ENCODE measurements at regions not wholly inside any gene's neighbourhood (a gene's known extent, or its start where the extent isn't known, plus 50 kb on each side); places are given as distances from the start of the nearest gene placed in this dataset.
A peak's percentile ranks its signal among the peaks of the same experiment; 100 is the strongest.
"Not testable (repeated sequence)": the region's sequence is repeated elsewhere in the genome, so short reads cannot be mapped to it uniquely, and the experiment has no call there.

DNA sequence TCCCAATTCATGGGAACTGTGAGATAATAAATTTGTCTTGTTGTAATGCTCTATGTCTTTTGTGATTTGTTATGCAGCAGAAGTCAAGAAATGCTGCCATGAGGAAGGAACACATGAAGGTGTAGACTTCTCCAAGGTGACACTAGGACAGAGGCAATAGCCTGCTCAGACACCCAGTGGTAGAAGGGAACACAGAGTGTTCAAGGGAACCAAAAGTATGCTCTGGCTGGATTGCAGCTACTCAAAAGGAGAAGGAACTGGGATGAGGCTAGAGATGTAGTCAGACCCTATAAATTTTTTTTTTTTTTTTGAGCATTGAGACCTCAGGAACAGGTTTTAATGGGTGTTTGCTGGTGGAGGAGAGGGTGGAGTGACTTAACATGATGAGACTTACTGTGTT lies 232.5 kb downstream of the PARP8 start:
- DNase-seq, result no peak

DNA sequence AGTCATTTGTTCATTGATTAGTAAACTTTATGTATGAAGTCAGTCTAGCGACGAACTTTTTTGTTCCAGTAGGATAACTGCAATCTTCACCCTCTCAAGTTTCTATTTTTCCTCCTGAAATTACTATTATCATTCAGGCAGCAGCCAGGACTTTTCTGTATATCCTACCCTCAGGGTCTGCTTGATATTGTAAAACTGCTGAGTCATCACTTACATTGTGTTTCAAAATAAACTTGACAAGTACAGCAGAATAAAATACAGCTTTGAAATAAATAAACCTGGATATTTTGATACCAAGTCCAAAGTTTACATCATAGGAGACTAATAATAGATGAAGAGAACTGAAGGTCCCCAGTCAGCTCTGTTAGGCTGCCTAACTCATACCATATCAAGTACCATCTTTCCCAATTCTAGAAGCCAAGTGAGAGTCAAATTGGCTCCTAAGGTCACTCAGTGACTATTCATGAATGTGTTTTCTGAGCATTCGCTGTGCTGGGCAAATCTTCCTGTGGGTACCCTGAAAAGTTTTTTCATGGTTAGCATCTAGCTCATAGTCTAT lies 234.6 kb downstream of the PARP8 start:
- no peak for DNase-seq

DNA sequence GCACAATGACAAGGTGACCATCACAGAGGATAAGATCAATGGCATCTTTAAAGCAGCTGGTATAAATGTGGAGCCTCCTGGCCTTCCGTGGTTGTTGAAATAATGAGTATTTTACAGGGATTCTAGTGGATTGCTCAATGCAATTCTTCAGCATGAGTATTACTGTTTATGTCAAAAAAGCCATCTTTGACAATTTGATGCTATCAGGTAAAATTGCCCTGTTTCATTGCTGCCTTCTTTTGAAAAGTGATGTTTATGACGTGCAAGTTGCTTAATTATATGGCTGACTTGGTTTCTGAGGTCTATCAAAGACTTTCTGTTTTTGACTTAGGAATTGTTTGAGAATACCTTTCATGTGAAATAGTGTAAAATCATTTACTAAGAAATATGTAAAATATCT lies 237.2 kb downstream of the PARP8 start:
- DNase-seq, result no peak

DNA sequence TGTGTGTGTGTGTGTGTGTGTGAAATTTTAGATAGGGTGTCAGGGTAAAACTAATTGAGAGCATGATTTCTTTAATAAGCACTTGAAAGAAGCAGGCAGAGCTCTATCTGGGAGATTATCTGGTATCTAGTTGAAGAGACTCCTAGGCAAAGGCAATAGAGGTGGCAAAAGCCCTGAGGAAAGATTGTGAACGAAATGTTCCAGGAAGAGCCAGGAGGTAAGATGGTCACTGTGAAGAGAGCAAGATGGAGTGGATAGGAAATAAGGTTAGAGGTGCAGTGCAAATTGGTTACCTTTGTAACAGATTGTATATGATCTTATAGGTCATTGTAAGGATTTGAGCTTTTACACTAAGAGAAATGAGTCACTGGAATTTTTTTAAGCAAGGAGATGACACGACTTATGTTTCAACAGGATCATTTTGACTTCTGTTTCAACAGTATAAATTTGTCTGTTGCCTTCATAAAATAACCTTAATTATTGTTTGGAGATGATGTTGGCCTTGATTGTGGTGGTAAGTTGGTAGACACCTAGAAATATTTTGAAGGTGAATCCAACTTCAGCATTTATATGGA lies 239.6 kb downstream of the PARP8 start:
- no peak for DNase-seq

DNA sequence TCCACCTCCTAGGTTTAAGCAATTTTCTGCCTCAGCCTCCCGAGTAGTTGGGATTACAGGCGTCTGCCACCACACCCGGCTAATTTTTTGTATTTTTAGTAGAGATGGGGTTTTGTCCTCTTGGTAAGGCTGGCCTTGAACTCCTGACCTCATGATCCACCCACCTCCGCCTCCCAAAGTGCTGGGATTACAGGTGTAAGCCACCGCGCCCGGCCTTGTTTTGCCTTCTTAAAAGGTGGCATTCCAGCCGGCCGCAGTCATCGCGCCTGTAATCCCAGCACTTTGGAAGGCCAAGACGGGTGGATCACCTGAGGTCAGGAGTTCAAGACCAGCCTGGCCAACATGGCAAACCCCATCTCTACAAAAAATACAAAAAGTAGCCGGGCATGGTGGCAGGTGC lies 253.7 kb downstream of the PARP8 start:
- DNase-seq, result not testable (repeated sequence)

DNA sequence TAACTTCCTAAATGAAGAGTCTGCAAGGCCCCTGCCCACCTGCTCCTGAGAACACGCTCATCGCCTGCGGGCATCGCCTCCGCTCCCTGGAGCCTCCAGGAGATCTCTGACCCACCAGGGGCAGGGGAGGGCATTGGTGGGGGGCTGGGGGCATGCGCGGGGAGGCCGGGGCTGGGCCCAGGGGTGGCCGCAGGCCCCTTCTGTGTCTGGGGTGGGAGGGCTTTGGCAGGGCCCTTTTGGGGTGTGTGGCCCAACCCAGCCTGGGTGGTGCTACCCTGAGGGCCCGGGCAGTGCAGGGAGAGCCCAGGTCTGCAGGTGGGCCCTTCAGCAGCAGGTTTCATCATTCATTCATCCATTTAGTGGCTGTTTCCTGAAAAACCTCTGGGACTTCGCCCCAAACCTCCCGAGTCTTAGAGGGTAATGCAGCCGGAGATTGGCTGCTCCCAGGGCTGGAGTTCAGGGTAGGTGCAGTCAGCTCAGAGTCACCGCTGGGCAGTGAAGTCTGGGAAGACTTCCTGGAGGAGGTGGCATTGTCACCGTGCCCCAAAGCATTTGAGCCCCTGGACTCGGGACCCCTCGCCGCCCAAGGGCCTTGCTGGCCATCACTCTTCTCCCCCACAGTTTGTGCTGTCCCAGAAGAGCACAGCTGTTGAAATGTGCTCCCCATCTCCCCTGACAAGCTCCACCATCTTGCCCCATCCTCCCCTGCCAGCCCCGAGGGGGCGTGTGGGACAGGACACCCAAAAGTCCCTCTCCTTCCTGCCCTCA lies 255.1 kb downstream of the PARP8 start:
- no peak for DNase-seq

DNA sequence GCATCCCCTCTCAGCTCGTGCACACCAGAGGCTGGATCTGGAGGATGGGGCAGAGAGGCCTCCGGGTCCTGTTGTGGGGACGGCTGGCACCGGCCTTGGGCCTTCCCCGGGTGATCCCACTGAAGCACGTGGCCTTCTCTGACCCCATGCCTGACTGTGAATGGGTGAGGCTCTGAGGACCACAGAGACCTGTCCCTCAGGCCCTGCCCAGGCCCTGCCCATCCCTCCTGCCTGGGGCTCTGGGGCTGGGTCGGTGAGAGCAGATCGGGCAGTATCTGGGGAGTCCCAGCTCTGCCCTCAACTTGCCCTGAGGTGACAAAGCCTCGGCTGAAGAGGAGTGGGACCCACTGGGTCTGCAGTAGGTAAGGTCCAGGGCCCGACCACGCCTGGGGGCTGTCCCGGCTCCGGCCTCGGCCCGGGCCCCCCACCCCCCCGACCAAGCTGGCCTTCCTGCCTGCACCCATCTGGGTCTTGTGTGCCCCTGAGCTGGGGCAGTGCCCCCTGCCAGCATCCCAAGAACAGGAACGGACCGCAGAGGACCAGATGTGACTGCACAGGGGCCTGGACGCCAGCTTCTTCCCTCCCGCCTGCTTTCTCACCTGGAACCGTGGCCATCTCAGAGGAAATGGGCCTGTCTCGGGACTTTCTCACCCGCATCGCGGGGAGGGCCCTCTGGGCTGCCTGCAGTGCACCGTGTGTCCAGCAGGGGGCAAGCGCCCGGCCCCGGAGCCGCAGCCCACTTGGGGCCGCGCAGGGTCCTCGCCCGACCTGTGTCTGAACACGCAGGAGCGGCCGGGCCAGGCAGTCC lies 255.9 kb downstream of the PARP8 start:
- DNase-seq, result not testable (repeated sequence)

DNA sequence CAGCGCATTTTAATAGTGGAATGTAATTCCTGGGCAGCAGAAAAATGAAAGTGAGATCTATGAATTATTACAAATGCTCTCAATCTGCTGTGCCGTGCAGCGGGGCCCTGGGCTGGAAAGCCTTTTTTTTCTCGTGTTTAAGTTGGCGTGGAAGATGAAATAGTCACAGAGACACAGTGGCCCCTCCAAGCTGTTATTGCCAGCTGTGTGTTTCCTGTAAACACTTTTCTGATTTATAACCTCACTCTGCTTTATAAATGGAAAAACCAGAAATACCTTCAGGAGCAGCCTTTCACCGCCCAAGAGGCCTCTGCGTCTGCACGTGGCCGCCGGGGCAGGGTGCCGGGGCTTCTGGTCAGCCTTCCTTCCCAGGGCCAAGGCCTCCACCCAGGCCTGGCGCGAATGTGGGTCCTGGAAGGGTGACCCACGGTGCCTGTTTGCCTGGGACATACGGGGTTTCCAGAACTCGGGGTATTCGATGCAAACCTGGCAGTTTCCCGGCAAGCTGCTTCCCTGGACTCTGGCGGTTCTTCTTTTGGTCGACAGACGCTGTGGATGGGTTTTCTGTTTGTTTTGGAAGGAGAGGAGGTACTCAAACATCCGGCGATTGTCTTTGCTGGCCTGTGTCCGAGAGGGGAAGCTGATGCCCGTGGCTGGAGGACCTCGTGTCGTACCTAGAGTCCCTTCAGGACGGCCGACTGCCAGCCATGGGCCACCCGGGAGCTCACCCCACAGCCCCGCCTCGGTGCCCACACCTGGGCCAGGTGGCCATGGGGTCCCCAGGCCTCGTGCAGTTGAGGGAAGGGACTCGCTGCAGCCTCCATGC lies 256.7 kb downstream of the PARP8 start:
- no peak for DNase-seq

DNA sequence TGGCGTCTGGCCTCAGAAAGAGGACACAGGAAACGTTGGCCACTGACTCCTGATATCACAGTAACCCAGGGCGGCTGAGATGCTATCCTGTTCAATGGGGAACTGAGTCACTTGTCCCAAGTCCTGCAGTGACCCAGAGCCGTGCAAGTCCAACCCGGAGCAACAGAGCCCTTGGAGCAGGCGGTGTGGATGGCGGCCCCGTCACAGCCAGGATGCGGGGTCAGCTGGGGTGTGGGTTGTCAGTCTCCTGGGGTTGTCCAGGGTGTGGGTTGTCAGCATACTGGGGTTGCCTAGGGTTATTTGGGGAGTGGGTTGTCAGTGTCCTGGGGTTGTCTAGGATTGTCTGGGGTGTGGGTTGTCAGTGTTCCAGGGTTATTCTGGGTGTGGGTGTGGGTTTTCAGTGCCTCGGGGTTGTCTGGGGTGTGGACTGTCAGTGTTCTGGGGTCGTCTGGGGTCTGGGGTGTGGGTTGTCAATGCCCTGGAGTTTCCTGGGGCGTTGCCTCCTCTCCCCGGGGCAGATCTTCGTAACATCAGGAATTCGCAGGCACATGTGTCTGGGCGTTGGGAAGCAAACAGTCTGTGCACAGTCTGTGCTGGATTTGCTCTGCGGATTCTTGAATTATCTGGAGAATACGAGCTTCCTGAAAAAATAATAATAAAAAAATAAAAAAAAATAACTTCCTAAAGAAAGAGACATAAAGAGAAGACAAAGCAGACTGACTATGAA lies 257.5 kb downstream of the PARP8 start:
- no peak for DNase-seq

DNA sequence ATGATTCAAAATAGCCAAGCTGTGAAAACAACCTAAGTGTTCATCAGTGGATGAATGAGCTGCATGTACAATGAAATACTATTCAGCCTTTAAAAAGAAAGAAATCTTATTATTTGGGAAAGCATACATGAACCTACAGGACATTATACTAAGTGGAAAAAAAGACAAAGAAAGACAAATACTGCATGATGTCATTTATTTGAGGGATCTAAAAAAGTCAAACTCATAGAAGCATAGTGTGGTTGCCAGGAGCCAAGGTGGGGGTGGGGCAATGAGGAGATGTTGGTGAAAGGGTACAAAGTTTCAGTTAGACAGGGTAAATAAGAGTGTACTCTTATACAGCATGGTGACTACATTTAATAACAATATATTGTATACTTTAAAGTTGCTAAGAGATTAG lies 261.5 kb downstream of the PARP8 start:
- DNase-seq, result no peak

DNA sequence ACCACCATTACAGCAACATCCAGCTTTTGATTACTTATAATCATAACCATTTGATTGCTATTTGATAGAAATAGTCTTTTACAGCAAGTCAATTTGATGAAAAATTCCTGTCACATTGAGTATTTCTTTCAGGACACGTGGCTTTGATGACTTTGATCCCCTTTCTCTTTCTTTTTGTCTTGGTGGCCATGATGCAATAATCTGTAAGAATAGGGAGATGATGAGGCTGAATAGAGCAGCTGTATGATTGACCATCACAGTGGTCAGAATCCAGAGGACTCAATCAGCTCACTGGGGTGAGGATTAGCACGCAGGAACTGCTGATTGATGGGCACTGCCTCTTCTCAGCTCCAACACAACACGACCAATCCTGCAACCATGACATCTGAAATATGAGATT lies 262.7 kb downstream of the PARP8 start:
- DNase-seq, result no peak

DNA sequence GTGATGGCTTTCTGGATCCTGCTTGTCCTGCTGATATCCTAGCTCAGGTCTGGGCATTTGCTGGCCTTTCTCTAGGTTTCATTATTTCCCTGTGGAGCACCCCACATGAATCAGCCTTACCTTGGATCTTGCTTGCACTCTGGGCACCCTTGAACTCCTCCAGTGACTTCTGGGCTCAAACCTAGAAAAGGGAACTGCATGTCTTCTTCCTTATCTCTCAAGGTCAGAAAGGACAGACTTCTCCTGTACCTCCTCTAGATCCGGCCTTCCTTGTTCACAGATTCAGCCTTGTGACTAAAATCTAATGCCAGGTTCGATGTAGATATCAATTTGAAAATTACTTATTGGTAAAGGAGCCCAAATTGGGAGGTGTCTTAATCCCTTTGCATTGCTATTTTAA lies 267.9 kb downstream of the PARP8 start:
- DNase-seq, result no peak

DNA sequence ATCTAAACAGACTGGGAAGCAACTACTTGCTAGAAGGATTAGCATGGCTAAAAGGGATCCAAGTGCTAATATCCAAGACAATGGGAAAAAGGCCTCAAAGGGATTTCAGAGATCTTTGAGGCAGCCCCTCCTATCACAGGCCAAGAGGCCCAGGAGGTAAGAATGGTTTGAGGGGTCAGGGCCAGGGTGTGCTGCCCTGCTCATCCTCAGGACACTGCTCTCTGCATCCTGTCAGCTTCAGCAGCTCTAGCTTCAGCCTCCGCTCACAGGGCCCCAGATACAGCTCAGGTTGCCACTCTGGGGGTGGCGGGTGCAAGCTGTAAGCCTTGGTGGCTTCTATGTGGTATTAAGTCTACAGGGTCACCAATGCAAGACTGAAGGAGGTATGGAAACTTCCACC lies 278.7 kb downstream of the PARP8 start:
- DNase-seq, result no peak

DNA sequence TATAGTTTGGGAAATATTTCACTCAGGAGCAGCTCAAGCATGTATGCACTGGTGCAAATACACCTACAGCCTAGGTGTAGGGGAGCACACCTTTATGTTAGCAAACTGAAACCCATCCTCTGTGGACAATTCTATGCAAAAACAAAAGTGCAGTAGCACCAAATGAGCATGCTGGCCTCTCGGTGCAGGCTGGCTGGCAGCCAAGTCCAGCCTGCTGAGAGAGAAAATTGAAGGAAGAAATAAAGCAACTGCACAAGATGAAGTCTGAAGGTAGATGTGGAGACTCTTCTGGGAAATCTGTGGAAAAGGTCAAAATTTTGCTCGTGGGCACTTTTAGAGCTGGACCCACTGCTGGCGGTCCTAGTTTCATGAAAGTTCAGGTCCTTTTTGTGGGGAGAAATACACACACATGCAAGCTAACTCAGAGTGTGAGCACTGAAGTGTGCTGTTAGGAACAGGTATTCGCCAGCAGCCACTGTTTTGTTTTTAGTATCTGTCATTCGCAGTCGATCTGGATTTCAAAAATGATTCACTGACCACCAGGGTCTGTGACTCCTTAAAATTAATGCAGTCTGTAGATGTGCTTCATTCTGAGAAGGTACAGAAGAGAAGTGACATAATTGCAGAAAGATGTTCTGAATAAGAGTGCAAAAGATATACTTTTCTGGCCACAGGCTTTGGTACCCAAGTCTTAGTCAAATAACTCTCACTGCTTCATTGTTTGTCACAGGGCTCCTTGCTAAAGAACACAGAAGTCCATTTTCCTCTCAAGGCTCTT lies 281.7 kb downstream of the PARP8 start:
- no peak for DNase-seq

DNA sequence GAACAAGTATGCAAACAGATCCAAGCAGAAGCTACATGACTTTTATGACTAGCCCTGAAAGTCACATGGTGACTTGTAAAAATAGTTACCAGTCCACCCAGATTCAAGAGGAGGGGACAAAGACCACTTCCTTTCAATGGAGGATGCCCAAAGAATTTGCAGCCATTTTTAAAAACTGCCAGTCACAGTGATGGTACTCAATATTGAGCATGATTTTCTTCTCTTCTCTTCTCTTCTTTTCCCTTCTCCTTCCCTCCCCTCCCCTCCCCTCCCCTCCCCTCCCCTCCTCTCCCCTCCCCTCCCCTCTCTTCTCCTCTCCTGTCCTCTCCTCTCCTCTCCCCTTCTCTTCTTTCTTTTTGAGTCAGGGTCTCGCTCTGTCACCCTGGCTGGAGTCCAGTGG lies 286.9 kb downstream of the PARP8 start:
- DNase-seq, result no peak

DNA sequence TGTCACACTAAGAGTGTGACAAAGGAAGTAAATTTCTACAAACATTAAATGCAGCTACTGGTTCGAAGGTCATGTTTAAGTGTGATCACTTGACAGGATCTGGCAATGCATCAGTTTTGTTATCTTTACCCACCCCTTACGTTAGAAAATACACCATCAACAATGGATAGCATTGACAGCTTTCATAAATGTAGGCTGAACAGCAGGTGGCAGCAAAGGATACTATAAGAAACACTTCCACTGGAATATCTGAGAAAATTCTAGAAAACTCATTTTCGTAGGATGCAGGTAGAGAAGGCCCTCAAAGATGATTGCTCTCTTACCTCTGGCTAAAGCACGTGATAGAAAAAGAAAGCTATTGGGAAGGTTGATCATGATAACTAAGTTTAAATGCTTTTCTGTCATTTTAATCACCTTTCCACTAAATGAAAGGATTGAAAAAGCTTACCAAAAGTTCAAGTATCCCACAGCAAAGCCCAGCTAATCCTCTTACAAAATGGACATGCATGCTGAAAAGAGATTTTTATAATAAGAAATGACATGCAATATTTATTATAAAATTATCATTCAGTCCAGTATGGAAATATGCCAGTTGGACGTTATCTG lies 292.5 kb downstream of the PARP8 start:
- no peak for DNase-seq

DNA sequence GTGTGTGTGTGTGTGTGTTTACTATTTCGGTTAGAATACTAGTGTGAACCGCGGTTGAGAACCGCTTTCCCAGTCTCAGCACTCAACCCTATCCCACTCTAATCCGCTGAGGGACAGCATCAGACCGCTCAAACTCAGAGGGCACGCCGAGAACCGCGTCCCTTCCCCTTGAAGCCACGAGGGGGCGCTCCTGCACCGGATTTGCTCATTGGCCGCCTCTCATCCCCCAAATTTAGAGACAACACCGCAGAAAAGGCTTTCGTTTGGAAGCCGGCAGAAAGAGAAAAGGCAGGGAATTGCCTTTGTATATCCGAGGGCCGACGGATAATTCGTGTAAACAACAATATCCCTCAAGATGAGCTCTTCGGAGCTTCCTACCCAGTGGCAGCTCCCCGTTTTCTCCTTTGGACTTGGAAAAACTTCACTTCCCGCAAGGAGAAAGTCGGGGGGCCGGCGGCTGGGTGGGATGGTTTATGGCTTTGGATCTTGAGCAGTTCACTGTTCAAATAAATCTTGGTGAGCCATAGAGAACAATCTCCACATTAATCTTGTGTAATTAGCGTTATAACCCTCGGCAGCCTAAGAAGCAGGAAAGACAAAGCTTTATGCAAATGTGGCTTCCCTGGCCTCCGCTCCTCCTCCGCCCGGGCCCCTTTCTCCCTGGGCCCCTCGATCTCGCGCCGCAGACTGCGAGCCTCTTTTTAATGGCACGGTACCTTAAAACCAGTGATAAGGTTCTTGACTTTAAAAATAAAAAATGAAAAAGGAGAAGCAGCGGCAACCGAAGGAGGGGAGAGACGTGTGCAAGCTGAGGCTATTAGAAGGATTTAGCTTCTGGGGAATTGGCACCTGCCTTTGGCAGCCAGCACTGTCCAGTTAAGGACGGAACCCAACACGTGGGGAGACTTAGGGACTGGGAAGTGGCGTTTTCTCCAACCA lies 296.8 kb downstream of the PARP8 start:
- DNase-seq, result peak; percentile 90

DNA sequence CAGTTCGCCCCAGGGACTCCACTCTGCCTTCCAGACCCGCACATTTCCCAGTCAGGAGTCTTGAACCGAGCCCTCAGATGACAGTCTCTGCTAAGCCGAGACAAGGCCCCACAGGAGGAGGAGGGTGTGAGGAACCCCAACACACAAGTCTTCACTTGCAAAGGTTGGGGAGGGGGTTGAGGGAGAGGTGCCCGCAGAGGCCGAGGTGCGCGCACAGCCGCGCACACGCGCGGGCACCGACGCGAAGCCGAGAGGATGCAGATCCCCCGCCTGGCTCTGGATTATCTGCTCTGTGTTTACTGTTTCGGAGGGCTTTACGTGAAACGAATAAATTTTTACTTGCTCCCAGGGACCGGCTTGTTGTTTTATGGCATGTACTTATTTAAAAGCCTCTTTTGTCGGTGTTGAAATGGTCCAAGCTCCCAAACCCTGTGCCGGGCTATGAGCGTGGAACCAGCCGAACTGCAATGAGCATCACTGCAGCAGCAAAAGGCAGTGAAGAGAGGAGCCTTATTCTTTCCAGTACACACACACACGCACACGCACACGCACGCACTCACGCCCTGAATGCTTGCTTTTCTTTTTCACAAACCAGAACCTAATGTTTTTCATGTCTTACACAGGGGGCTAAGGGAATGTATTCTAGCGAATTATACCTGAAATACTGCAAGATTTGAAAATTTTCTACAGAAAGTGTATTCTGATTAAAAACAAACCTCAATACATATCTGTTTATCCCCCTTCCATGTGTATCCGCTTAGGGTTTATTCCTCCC lies 297.7 kb downstream of the PARP8 start:
- no peak for DNase-seq
